ENCODE measurements at regions not wholly inside any gene's neighbourhood (a gene's known extent, or its start where the extent isn't known, plus 50 kb on each side); places are given as distances from the start of the nearest gene placed in this dataset.

- Mint-ChIP-seq H3K4me3 (no peak overlapping the region), H3K27me3 (no peaks in the 10 kb centered on the region), H3K36me3 (ENCODE audit: low read depth) (no peaks in the 10 kb centered on the region), H3K4me1 (no peaks in the 10 kb centered on the region), H3K27ac (no peak overlapping the region), H3K9me3 (no peaks in the 10 kb centered on the region)
- DNase-seq, result no peak
- ChIA-PET POLR2A (no interaction called here), CTCF (no interaction called here)
Measured at GRCh38 chr9:108241384-108242073, 614.3 kb downstream of the ACTL7B start.

- POLR2A ChIA-PET, result no interaction called here
- H3K27me3 Mint-ChIP-seq, result no peaks in the 10 kb centered on the region
- no peak overlapping the region for H3K4me3 Mint-ChIP-seq
- peaks cover 2% of the 10 kb centered on the region for H3K9me3 Mint-ChIP-seq
- no peaks in the 10 kb centered on the region for H3K36me3 Mint-ChIP-seq (ENCODE audit: low read depth)
- CTCF ChIA-PET, result no interaction called here
- H3K27ac Mint-ChIP-seq, result no peak overlapping the region
- no peak for DNase-seq
- no peaks in the 10 kb centered on the region for H3K4me1 Mint-ChIP-seq
Measured at GRCh38 chr9:108239696-108240321, 616.0 kb downstream of the ACTL7B start.

- Mint-ChIP-seq H3K4me1 (no peaks in the 10 kb centered on the region), H3K27me3 (no peaks in the 10 kb centered on the region), H3K4me3 (no peak overlapping the region), H3K36me3 (ENCODE audit: low read depth) (no peaks in the 10 kb centered on the region), H3K27ac (no peak overlapping the region), H3K9me3 (peaks cover 2% of the 10 kb centered on the region)
- POLR2A ChIA-PET, result no interaction called here
- CTCF ChIA-PET, result no interaction called here
- DNase-seq, result no peak
Measured at GRCh38 chr9:108235609-108236008, 620.2 kb downstream of the ACTL7B start.

GRCh38 chr9:108234811-108235210, 621.0 kb downstream of the ACTL7B start:
- H3K4me3 Mint-ChIP-seq, result no peak overlapping the region
- H3K9me3 Mint-ChIP-seq, result peaks cover 5% of the 10 kb centered on the region
- H3K27me3 Mint-ChIP-seq, result no peaks in the 10 kb centered on the region
- no peak for DNase-seq
- H3K36me3 Mint-ChIP-seq (ENCODE audit: low read depth), result no peaks in the 10 kb centered on the region
- no peak overlapping the region for H3K27ac Mint-ChIP-seq
- POLR2A ChIA-PET, result no interaction called here
- H3K4me1 Mint-ChIP-seq, result no peaks in the 10 kb centered on the region
- CTCF ChIA-PET, result no interaction called here

- no peak overlapping the region for H3K27ac Mint-ChIP-seq
- DNase-seq, result no peak
- ChIA-PET CTCF (no interaction called here), POLR2A (no interaction called here)
- no peaks in the 10 kb centered on the region for H3K4me1 Mint-ChIP-seq
- no peaks in the 10 kb centered on the region for H3K36me3 Mint-ChIP-seq (ENCODE audit: low read depth)
- H3K4me3 Mint-ChIP-seq, result no peak overlapping the region
- H3K9me3 Mint-ChIP-seq, result peaks cover 13% of the 10 kb centered on the region
- H3K27me3 Mint-ChIP-seq, result no peaks in the 10 kb centered on the region
Measured at GRCh38 chr9:108225149-108225800, 630.5 kb downstream of the ACTL7B start.

- DNase-seq, result no peak
- peaks cover 11% of the 10 kb centered on the region for H3K9me3 Mint-ChIP-seq
- POLR2A ChIA-PET, result no interaction called here
- H3K36me3 Mint-ChIP-seq (ENCODE audit: low read depth), result no peaks in the 10 kb centered on the region
- H3K4me1 Mint-ChIP-seq, result no peaks in the 10 kb centered on the region
- no peak overlapping the region for H3K4me3 Mint-ChIP-seq
- no peaks in the 10 kb centered on the region for H3K27me3 Mint-ChIP-seq
- no peak overlapping the region for H3K27ac Mint-ChIP-seq
- CTCF ChIA-PET, result no interaction called here
Measured at GRCh38 chr9:108224716-108225115, 631.1 kb downstream of the ACTL7B start.

- no peaks in the 10 kb centered on the region for H3K27me3 Mint-ChIP-seq
- H3K36me3 Mint-ChIP-seq (ENCODE audit: low read depth), result no peaks in the 10 kb centered on the region
- POLR2A ChIA-PET, result no interaction called here
- CTCF ChIA-PET, result no interaction called here
- no peak overlapping the region for H3K27ac Mint-ChIP-seq
- no peak for DNase-seq
- H3K4me3 Mint-ChIP-seq, result no peak overlapping the region
- no peaks in the 10 kb centered on the region for H3K4me1 Mint-ChIP-seq
- H3K9me3 Mint-ChIP-seq, result peaks cover 13% of the 10 kb centered on the region
Measured at GRCh38 chr9:108219664-108220063, 636.1 kb downstream of the ACTL7B start.

- CTCF ChIA-PET, result no interaction called here
- no peaks in the 10 kb centered on the region for H3K27me3 Mint-ChIP-seq
- H3K9me3 Mint-ChIP-seq, result peaks cover 6% of the 10 kb centered on the region
- H3K4me1 Mint-ChIP-seq, result no peaks in the 10 kb centered on the region
- DNase-seq, result no peak
- H3K36me3 Mint-ChIP-seq (ENCODE audit: low read depth), result no peaks in the 10 kb centered on the region
- H3K4me3 Mint-ChIP-seq, result no peak overlapping the region
- no peak overlapping the region for H3K27ac Mint-ChIP-seq
- POLR2A ChIA-PET, result no interaction called here
Measured at GRCh38 chr9:108217431-108218349, 638.1 kb downstream of the ACTL7B start.

- Mint-ChIP-seq H3K4me1 (no peaks in the 10 kb centered on the region), H3K27ac (no peak overlapping the region), H3K36me3 (ENCODE audit: low read depth) (no peaks in the 10 kb centered on the region), H3K27me3 (no peaks in the 10 kb centered on the region), H3K9me3 (peaks cover 6% of the 10 kb centered on the region), H3K4me3 (no peak overlapping the region)
- ChIA-PET CTCF (no interaction called here), POLR2A (no interaction called here)
- DNase-seq, result no peak
Measured at GRCh38 chr9:108213511-108213910, 642.3 kb downstream of the ACTL7B start.

- no peak overlapping the region for H3K4me3 Mint-ChIP-seq
- POLR2A ChIA-PET, result no interaction called here
- no peak for DNase-seq
- no peaks in the 10 kb centered on the region for H3K36me3 Mint-ChIP-seq (ENCODE audit: low read depth)
- H3K27ac Mint-ChIP-seq, result no peak overlapping the region
- H3K4me1 Mint-ChIP-seq, result no peaks in the 10 kb centered on the region
- peaks cover 4% of the 10 kb centered on the region for H3K9me3 Mint-ChIP-seq
- CTCF ChIA-PET, result no interaction called here
- H3K27me3 Mint-ChIP-seq, result no peaks in the 10 kb centered on the region
Measured at GRCh38 chr9:108212184-108212583, 643.6 kb downstream of the ACTL7B start.

GRCh38 chr9:108211411-108211955, 644.3 kb downstream of the ACTL7B start:
- H3K4me1 Mint-ChIP-seq, result no peaks in the 10 kb centered on the region
- H3K27ac Mint-ChIP-seq, result no peak overlapping the region
- no peak for DNase-seq
- peaks cover 4% of the 10 kb centered on the region for H3K9me3 Mint-ChIP-seq
- H3K27me3 Mint-ChIP-seq, result no peaks in the 10 kb centered on the region
- POLR2A ChIA-PET, result no interaction called here
- H3K4me3 Mint-ChIP-seq, result no peak overlapping the region
- H3K36me3 Mint-ChIP-seq (ENCODE audit: low read depth), result no peaks in the 10 kb centered on the region
- CTCF ChIA-PET, result no interaction called here

GRCh38 chr9:108209132-108209685, 646.6 kb downstream of the ACTL7B start:
- no peak for DNase-seq
- Mint-ChIP-seq H3K4me1 (no peaks in the 10 kb centered on the region), H3K27me3 (no peaks in the 10 kb centered on the region), H3K4me3 (no peak overlapping the region), H3K36me3 (ENCODE audit: low read depth) (no peaks in the 10 kb centered on the region), H3K27ac (no peak overlapping the region), H3K9me3 (no peaks in the 10 kb centered on the region)
- ChIA-PET CTCF (no interaction called here), POLR2A (no interaction called here)

GRCh38 chr9:108207561-108208165, 648.1 kb downstream of the ACTL7B start:
- CTCF ChIA-PET, result no interaction called here
- no peak overlapping the region for H3K27ac Mint-ChIP-seq
- POLR2A ChIA-PET, result no interaction called here
- no peaks in the 10 kb centered on the region for H3K36me3 Mint-ChIP-seq (ENCODE audit: low read depth)
- no peak overlapping the region for H3K4me3 Mint-ChIP-seq
- no peaks in the 10 kb centered on the region for H3K27me3 Mint-ChIP-seq
- H3K9me3 Mint-ChIP-seq, result no peaks in the 10 kb centered on the region
- no peak for DNase-seq
- H3K4me1 Mint-ChIP-seq, result no peaks in the 10 kb centered on the region
